DND-41 (cell line): ENCODE measurements at regions not wholly inside any gene's neighbourhood (a gene's known extent, or its start where the extent isn't known, plus 50 kb on each side); places are given as distances from the start of the nearest gene placed in this dataset.

Experiments used
- EZH2 ChIP-seq: IDR thresholded peaks from 3 replicates; pipeline ENCODE4 v1.6.1; 2012; ENCODE audit warnings: borderline replicate concordance, low read depth, mild to moderate bottlenecking, moderate library complexity, low read length, inconsistent platforms; ENCODE audit not compliant: severe bottlenecking
- TF ChIP-seq, protein P1 (sequence below): IDR thresholded peaks from 2 replicates; pipeline ENCODE4 v1.5.1; 2012; ENCODE audit warnings: borderline replicate concordance, low read length, moderate library complexity, mild to moderate bottlenecking; ENCODE audit not compliant: poor library complexity, severe bottlenecking; ENCODE audit errors: extremely low read depth

DNA sequence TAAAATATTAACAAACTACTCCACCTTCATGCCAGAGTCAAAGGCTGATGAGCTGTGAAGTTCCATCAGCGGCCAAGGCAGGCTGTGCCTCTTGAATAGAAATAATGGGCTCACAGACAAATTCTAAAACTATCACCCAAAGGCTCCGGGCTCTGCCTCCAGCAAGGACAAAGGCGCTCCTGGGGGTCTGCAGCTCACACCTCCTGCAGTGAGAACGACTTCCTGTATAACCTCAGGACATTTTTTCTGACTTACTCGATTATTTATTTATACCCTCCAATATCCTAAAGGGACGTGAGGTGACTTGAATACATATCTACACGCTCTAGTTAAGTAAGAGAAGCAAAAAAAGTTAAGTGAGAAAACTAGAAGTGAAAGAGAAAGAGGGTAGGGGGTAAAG, 500.7 kb downstream of the CCSER2 start:
- no peak for TF ChIP-seq EZH2
- TF ChIP-seq, protein P1, sequence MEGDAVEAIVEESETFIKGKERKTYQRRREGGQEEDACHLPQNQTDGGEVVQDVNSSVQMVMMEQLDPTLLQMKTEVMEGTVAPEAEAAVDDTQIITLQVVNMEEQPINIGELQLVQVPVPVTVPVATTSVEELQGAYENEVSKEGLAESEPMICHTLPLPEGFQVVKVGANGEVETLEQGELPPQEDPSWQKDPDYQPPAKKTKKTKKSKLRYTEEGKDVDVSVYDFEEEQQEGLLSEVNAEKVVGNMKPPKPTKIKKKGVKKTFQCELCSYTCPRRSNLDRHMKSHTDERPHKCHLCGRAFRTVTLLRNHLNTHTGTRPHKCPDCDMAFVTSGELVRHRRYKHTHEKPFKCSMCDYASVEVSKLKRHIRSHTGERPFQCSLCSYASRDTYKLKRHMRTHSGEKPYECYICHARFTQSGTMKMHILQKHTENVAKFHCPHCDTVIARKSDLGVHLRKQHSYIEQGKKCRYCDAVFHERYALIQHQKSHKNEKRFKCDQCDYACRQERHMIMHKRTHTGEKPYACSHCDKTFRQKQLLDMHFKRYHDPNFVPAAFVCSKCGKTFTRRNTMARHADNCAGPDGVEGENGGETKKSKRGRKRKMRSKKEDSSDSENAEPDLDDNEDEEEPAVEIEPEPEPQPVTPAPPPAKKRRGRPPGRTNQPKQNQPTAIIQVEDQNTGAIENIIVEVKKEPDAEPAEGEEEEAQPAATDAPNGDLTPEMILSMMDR: no peak
